GM12891 (cell line): ENCODE measurements at regions not wholly inside any gene's neighbourhood (a gene's known extent, or its start where the extent isn't known, plus 50 kb on each side); places are given as distances from the start of the nearest gene placed in this dataset.
"Not testable (repeated sequence)": the region's sequence is repeated elsewhere in the genome, so short reads cannot be mapped to it uniquely, and the experiment has no call there.

Experiments used
- DNase-seq: peaks from one replicate; pipeline ENCODE4 v3.0.0; 2011; ENCODE audit warnings: low spot score; ENCODE audit not compliant: insufficient read length
- FAIRE-seq: peaks from 2 replicates; lab custom pipeline; 2011; peaks lifted over from hg19 to GRCh38; lab: Jason Lieb, UNC
- PAX5 ChIP-seq: IDR thresholded peaks from 2 replicates; pipeline ENCODE4 v1.6.1; 2011; ENCODE audit warnings: low read length, moderate library complexity, mild to moderate bottlenecking; ENCODE audit not compliant: insufficient read depth, severe bottlenecking
- POLR2A ChIP-seq: IDR thresholded peaks from 2 replicates; pipeline ENCODE4 v1.6.1; 2011; ENCODE audit warnings: low read depth, low read length, control low read depth
- POLR2AphosphoS5 ChIP-seq: IDR thresholded peaks from 2 replicates; pipeline ENCODE4 v1.6.1; 2011; ENCODE audit warnings: low read depth, low read length, control low read depth
- POU2F2 ChIP-seq: IDR thresholded peaks from 2 replicates; pipeline ENCODE4 v1.6.1; 2011; ENCODE audit warnings: low read depth, mild to moderate bottlenecking, control low read depth, low read length, moderate library complexity
- SPI1 ChIP-seq: IDR thresholded peaks from 2 replicates; pipeline ENCODE4 v1.6.1; 2011; ENCODE audit warnings: low read depth, low read length, control low read depth
- TAF1 ChIP-seq: IDR thresholded peaks from 2 replicates; pipeline ENCODE4 v1.6.1; 2011; ENCODE audit warnings: low read depth, low read length, control low read depth

DNA sequence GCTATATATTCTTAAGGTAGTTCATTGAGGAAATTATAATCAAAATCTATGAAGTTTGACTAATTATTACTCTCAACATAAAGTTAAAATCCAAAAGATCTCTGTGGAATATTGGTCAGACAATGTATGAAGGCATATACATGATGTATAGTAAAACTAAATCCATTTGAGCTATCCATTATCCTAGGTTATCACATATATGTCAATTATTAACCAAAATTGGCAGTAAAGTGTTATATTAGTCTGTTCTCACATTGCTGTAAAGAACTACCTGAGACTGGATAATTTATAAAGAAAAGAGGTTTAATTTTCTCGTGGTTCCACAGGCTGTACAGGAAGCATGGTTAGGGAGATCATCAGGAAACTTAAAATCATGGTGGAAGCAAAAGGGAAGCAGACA, 511.7 kb upstream of the SGCD start:
- no peak for FAIRE-seq
- TF ChIP-seq POLR2AphosphoS5 (no peak), PAX5 (no peak), POLR2A (no peak), TAF1 (no peak), SPI1 (no peak), POU2F2 (no peak)
- no peak for DNase-seq

DNA sequence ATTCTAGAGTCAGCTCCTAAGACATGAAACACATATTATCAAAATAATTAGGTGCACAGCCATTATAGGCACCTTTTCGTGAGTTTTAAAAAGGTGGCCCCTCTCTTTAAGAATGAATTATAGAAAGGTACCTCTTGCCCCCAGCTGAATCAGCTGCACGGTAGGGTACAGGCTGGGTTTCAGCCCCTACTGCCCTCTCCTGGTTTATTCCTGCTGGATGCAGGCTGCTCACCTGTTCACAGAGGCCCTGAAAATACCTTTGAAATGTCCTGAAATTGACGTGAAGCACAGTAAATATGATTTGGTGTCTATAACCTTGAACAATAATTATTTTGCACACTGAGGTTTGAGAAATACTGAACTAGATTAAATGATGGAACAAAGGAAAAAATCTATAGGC, 504.8 kb upstream of the SGCD start:
- FAIRE-seq (no peak), DNase-seq (no peak)
- TF ChIP-seq TAF1: no peak
- TF ChIP-seq POLR2A: no peak
- no peak for TF ChIP-seq POLR2AphosphoS5

- no peak for FAIRE-seq
- no peak for TF ChIP-seq PAX5
- no peak for TF ChIP-seq SPI1
- TF ChIP-seq TAF1: no peak
- no peak for TF ChIP-seq POLR2AphosphoS5
- TF ChIP-seq POU2F2: no peak
- no peak for DNase-seq
Observed at GRCh38 chr5:155826611-155827507, 500.1 kb upstream of the SGCD start.

DNA sequence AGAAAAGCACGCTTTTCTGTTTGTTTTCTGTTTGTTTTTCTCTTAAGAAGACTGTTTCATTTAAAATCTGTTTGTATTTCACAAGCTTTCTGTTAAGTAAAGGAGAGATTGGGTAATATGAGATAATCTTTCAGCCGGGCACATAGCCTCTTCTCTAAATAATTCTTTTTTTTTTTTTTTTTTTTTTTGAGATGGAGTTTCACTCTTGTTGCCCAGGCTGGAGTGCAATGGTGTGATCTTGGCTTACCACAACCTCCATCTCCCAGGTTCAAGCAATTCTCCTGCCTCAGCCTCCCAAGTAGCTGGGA, 499.5 kb upstream of the SGCD start:
- FAIRE-seq, DNase-seq: not testable (repeated sequence)

GRCh38 chr5:155827949-155828348, 499.0 kb upstream of the SGCD start:
- FAIRE-seq: no peak
- TF ChIP-seq POLR2AphosphoS5: no peak
- no peak for TF ChIP-seq POU2F2
- TF ChIP-seq PAX5: no peak
- TF ChIP-seq TAF1: no peak
- TF ChIP-seq POLR2A: no peak
- no peak for TF ChIP-seq SPI1
- no peak for DNase-seq

DNA sequence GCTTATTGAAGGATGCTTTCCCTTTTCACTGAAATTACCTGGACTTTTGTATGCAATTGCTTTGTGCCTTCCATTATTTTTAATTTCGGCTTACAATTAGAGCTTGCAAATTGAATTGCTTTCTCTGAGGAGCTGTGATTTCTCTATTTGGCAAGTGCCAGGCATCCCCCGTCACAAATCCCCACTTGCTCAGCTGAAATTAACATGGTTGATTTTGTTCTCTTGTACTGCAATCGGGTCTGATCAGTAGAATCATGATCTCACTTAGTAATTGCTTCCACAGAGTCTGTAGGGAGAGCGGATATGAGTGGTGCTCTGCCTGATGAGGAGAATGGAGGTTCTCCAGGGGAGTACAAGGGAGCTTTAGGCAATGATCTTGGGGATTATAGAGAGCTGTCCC, 495.5 kb upstream of the SGCD start:
- no peak for FAIRE-seq
- TF ChIP-seq POU2F2: no peak
- no peak for TF ChIP-seq PAX5
- TF ChIP-seq POLR2AphosphoS5: no peak
- no peak for TF ChIP-seq SPI1
- no peak for TF ChIP-seq TAF1
- TF ChIP-seq POLR2A: no peak

GRCh38 chr5:155833287-155833686, 493.7 kb upstream of the SGCD start:
- DNase-seq (no peak), FAIRE-seq (no peak)
- TF ChIP-seq TAF1: no peak
- TF ChIP-seq POU2F2: no peak
- TF ChIP-seq POLR2A: no peak
- no peak for TF ChIP-seq PAX5
- TF ChIP-seq POLR2AphosphoS5: no peak
- no peak for TF ChIP-seq SPI1

More for the DNA sequence above, 495.5 kb upstream of the SGCD start:
- no peak for DNase-seq

DNA sequence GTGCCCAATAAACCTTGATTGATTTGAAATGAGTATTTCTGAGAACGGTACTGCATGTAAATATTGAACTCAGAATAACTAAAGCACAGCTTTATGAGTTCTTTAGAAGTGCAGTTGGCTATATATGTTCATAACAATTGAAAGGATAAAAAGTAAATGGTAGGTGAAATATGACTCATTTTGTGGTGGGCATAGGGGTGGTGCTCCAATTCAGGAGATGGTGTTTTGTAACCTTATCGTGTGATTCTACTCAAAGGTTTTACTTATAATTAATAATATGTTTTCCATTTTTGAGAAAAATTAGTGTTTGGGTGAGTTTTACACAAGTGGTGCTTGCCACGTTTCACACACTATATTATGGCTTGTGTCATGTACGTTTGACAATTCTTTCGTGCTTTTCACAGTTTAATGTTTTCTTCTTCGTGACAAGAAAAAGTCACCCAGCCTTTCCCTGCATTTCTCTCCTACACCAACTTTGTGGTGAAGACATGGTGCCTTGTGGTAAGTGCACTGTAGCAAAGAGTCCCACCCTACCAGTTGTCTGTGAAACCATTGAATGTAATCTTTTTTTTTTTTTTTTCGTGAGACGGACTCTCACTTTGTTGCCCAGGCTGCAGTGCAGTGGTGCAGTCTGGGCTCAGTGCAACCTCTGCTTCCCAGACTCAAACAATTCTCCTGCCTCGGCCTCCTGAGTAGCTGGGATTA, 492.5 kb upstream of the SGCD start:
- FAIRE-seq (no peak), DNase-seq (no peak)
- TF ChIP-seq POLR2A (no peak), TAF1 (no peak), SPI1 (no peak), POU2F2 (no peak), PAX5 (no peak), POLR2AphosphoS5 (no peak)

- DNase-seq: no peak
- no peak for FAIRE-seq
- TF ChIP-seq TAF1 (no peak), PAX5 (no peak), POLR2A (no peak), POU2F2 (no peak)
Observed at GRCh38 chr5:155836089-155836803, 490.7 kb upstream of the SGCD start.

DNA sequence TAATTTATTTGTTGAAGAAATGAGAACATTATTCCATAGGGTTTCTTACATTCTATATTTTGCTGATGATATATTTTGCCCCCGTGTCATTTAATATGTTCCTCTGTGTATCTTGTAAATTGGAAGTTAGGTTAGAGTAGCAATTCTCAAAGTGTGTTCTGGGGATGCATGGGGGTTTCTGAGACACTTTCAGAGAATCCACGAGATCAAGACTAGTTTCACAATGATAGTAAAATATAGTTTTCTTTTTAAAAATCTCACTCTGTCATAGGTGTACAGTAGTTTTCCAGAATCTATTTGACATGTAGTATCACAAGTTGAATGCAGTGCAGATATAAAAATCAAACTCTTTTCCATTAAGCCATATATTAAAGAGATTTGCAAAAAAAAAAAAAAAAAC, 488.6 kb upstream of the SGCD start:
- DNase-seq (no peak), FAIRE-seq (no peak)
- TF ChIP-seq POLR2A (no peak), TAF1 (no peak), PAX5 (no peak), POU2F2 (no peak), SPI1 (no peak), POLR2AphosphoS5 (no peak)
